HG03342 (cell line): ENCODE measurements at regions not wholly inside any gene's neighbourhood (a gene's known extent, or its start where the extent isn't known, plus 50 kb on each side); places are given as distances from the start of the nearest gene placed in this dataset.
A peak's percentile ranks its signal among the peaks of the same experiment; 100 is the strongest.

Experiments
- ATAC-seq: cut with Tn5 transposase; IDR thresholded peaks from one replicate; pipeline ENCODE4 v1.9.1; 2021; ENCODE audit warnings: mild to moderate bottlenecking, moderate library complexity; ENCODE audit not compliant: unreplicated experiment

DNA sequence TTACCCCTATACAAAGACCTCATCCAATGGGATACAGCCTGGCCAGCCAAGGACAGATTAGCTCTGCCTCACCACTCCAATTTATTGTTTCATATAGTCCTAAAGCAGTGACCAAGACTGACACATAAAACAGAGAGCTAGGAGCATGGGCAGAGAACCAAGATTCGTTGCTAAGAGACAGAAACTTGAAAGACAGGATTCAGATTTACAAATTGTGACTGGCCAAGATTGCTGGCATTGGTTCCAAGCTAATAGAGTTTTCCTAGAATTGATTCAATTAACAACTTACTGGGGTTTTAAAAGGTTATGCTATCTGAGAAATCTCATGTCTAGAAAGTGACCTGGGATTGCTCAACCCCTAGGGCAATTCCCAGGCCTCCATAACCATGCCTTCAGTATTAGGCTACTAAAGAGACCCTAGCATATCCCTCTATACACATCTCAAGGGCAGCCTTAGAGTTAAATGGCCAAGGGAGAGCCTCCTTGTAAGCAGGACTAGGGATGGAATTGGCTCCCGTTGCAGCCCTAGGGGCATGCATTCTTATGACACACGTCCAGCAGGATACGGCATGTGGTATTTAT, 75.6 kb downstream of the ICOS start:
- no peak for ATAC-seq

DNA sequence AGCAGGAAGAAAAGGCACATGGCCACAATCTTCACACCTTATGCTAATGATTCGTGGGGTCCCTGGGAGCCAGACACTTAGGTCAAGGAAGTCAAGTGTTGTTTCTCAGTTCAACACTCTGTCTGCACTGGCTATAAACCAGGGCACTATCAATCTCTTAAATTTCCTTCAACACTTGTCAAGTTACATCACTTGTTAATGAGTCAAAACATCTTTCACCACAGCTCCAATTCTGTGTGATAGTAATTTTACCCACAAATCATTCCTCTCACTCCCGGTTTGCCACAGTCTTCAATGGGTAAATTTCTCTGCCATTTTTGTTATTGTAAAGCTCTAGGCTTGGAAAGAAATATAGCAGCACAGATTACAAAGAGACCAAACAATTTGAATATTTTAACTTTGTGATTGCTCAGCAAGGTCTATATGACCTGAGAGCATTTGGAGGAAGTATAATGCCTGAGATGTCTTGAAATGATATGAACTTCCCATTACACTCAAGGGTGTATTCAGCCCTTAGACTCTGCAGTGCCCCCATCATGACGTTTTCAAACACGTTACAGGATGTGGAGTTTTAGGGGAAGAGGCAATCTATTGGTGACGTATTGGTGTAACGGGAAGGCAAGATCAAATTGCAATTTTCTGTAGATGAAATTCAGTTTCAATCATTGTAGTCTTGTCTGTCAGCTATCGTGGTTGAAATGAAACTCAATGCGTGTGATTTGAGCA, 78.7 kb downstream of the ICOS start:
- ATAC-seq, result no peak

DNA sequence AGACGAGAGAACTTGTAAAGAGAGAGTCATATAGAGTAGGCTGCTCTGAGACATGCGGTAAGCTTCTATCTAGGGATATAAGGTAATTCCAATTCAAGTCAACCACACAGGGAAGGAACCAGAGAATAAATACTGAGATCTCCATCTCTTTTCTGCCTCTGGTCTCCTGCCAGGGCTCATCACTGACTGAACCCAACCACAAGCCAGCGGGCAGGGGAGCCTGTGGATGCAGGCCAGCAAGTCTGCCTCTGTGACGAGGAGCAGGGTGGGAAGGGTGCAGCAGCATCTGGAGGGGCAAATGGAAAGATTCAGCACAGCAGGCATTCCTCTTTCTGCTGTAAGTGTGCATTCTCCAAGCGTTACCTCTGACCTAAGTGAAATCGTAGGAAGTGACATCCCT, 82.2 kb downstream of the ICOS start:
- ATAC-seq, result no peak

DNA sequence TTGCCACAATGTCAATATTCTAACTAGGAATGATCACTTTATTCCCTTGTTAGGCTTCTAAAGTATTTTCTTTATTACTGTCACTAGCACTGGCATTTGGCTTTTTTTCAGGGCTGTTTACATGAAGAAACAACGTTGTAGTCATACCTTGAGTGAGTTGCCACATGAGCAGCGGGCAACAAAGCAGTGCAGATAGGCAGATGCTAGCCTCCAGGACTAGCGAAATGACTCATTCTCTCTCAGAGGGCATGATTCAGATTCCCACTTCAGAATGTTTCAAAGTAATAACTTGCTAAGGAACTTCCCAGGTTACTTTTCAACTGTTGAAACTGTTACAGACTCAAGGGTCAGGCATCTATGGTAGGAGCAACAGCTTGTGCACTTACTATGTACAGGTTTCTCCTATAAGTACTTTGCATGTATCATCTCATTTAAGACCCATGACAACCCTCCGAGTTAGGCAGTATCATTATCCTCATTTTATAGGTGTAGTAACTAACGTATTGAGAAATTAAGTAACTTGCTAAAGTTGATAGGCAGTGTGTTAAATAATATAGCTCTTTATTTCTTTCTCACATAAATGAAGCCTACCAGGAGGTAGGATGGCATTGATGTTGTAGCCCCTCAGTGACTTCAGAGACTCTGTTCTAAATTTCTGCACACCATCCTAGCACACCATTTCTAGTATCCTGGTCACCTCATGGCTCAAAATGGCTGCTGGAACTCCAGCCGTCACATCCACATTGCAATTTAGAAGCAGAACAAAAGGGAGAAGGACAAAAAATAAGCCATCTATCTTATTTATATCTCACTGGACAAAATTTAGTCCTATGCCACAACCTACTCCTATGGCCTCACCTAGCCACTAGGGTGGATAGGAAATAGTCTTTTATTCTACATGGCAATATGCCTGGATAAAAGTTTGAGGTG, 83.3 kb downstream of the ICOS start:
- ATAC-seq, result peak; percentile 50

DNA sequence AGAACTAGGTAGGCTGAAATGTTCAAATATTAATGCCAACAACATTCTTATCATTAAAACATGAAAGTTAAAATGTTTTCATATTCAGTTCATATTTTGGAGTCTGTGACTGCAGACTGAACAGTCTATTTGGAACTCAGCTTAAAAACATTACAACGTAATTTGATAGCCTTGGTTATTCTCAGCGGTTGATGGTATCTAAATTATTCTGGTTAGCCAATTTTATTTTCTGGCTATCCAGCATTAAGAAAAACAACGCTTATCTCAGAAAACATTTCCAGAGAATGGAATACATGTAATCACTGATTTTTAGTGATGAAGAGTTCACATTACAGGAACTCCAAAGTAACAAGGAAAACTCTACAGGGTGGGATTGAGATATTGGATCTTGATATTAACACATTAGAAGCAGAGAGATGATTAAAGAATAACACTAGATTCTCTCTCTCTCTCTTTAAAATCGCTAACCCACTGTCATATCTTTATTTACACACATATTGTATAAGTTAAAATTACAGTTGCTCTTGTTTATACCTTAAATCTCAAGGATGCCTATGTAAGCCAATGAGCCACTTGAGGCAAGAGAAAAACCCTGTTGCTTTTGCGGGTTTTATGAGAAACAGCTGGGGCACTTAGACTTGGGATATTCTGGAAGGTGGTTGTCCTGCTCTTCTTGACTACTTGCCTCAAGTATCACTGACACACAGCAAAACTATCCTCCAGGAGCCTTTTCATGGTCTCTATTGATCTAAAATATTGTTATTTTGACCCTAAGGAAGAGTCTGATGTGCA, 84.9 kb downstream of the ICOS start:
- ATAC-seq, result no peak

DNA sequence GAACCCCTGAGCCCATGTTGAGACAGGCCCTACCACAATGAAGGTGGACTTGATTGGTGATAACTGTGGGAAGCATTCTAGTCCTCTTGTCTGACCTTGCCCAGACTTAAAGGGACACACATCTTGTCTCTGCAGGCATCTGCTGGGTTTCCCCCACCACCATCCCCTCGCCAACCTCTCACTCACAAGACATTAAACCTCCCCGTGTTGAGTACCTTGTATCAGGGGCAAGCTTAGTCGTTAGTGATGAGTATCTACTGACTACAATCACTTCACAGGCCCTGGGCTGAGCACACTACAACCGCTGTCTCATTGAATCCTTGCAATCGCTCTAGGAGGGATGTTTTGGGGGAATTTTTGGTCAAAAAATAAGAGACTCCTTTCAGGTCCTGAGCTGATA, 86.0 kb downstream of the ICOS start:
- no peak for ATAC-seq

DNA sequence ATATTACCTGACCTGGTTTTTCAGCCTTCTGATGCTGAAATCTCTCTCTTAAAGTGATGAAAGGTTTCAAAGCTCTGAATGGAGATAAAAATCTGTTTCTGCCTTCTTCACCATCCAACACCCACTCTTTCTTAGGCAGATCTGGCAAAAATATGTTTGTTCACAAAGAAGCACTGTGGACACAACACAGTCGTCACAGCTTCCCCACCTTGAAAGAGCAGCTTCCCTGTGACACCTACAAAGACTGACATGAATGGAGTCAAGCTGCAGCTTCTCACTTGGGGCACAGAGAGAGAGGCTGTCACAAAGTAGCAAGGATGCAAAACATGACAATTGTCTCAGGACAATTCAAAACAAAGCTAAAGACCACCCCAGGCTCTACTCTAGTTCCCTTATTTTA, 86.5 kb downstream of the ICOS start:
- no peak for ATAC-seq

DNA sequence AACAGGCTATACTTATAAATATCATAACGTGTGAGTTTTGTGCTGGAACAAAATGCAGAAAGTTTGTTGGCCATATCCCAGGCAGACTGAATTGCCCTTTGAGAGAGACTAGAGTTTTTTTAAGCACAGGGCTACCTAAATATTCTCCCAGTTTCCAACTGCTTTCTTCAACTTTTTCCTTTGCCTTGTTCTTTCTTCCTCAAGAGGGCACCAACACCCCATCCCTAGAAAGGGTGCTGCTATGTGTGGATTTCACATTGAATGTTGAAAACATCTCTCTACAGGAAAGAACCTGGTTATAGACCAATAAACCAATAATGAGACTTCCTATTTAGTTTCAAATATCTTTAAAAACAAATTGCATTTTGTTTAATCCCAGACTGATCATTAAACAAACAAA, 87.9 kb downstream of the ICOS start:
- ATAC-seq, result no peak

DNA sequence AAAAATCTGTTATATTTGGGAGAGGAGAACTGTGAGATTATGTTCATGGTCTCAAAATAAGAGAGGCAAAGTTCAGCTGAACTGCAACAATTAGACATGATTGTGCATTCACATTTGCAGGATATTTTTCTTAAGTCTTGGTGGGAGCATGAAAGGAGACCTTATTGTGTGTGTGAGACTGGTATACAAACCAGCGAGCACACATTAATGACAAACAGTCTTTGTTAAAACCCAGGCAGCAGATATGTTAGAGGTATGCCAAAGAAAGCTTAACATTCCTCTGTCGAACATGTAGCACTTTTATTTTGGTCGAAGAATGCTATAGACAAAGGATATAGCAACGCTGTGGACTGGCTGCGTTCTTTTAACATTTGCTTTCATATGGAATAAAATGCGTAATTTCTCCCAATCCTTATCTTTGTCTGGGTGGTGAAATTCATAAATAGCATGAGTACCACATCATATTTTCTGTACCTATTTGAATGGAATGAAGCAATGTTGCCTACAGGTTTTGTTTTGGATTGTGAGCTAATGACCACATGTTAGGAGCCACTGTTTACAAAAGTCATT, 88.4 kb downstream of the ICOS start:
- ATAC-seq, result no peak

DNA sequence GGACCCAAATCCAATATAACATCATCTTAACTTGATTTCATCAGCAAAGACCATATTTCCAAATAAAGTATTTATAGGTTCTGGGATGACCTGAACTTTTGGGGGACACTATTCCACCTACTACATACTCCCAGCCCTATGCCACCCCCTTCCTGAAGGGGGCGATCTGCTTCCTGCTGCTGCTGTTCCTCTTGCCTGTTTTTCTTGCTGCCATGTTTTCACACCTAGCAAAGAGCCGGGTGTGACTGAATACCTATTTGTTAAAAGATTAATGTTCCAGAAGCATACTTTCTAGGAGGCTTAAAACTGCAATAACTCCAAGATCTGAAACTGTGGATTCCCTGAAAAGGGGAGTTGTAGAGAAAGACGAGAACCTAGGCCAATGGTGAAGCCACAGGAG, 89.7 kb downstream of the ICOS start:
- ATAC-seq, result no peak

DNA sequence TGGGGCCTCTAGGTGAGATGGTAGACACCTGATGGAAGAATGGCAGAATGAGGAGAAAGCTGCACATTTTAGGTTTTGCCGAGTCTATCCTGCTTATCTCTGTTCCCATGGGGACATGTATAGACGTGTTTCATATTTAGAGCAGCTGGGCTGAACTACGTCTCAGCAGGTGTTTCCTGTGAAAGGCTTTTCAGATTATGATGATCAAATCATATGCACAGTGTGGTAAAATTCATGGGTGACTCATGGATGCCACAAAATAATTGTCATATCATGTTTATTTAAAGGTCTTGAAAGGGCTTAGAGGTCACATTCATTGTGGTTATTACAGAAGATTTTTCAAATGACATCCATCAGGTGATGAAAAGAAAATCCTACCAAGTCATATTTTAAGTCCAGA, 90.5 kb downstream of the ICOS start:
- ATAC-seq, result peak; percentile 93

DNA sequence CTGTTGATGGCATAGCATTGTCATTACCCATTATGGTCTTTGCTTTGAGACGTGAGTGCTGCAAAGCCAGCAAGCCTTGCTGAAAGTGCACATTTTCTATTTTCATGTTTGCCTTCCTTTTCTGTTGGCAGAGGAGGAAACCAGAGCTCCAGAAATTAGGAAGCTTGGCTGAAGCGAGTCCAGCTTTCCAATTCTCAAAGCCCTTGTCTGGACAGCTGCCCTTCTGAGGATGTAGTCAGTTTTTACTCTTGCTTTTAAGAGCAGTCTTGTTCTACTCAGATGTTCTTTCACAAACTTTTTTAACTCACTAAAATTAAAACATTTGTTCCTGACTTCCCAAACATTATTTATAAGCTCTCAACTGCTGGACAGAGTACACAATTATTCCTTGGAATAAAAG, 93.8 kb downstream of the ICOS start:
- ATAC-seq, result no peak

DNA sequence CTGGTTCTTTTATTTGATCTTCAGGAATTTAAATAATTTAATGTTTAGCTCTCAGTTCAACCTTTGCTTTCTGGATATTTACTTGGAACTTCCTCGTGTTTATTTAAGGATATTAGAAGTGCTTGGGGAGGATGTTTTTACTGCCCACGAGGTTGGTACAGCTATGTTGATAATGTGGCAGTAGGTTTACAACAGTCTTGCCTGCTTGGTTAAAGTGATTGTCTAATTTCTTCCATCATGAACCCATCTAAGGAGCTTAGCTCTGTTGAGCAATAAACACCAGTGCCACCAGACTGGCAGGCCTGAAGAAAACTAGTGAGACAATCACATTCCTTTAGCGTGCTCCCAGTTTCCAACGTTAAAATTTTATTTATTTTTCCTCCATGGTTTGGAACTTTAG, 94.5 kb downstream of the ICOS start:
- no peak for ATAC-seq

DNA sequence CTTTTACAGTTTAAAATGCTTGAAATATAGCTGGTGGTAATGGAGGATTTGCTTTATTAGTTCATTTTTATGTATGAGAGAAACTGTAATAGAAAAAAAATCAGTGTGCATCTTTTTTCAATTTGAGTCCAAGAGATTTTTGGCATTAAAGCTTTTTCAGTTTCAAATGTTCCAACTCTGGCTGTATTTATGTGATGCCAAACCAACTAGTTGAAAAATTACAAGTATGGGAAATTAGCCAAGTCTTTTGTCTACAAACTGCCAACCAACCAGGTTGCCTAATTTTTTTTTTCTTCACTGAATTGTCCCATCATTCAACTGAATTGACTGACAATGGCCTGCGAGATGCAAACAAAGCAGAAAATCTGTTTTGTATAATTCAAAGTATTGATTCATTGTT, 95.7 kb downstream of the ICOS start:
- no peak for ATAC-seq

DNA sequence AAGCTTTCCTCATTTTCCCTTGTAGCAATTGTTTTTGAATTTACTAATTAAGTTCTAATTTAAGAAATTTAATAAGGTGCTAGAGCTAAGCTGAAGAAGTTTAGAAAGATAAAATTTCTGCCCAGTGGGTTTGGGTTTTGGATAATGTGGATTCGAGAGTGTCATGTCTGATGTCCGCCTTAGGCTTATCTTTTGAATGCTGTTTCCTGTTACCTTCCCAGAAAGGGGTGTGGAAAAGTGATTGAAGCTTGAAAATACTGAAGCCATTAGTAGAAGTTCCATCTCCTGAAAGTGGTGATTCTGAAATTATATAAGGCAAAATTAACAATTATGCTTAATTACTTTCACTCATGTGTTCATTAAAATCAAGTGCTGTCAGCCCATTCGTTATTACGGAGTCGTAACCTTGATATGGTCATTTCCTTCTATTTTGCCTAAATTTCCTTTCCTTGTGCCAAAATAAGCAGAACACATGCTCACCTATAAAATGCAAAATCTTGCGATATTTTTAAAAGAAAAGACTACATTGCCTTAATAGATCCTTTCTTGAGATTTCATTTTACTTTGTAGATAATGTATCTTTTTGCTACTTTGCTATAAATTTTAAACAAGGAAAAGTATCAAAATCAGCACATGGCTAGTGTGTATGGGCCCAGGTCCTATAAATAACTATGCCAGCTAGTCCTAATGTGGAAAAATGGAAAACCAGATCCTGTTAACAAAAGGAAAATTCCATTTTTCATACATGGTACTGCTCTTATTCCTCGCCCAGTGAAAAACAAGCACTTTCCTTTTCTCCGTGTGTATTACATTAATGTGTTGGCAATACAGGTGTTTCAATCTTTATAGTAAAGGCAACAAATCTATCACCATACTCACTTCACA, 97.3 kb downstream of the ICOS start:
- no peak for ATAC-seq

DNA sequence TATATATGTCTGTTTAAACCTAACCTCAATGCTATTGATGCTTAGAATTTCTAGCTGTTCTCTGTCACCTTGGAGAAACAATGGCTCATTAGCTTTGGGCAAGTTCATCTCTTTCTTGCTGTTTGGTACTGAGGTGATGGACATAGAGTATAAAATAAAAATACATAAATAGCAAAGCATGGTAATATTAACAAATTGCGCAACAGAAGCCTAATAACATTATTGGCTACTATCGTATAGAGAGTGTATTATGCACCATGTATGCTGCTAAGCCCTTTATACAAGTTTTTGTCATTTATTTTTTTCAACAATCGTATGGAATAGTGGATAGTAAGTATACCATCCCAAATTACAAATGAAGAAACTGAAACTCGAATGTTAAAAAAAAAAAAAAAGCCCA, 100.1 kb downstream of the ICOS start:
- ATAC-seq, result no peak

DNA sequence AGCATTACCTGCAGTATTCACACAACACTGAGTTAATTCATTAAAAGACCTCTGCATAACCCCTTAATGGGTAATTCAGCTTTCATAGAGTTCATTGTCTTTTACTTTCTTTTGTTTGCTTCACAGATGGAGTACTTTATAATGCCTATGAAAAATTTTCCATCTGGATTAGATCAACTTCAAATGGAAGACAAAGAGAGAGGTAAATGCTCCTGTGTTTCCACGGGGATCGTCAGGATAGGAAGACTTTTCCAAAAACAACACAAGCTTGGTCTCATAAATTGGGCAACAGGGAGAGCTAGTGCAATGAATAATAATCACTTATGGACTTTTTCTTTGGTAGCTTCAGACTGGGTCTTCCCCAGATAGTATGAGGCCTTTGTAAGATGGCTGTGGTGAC, 100.7 kb downstream of the ICOS start:
- no peak for ATAC-seq

DNA sequence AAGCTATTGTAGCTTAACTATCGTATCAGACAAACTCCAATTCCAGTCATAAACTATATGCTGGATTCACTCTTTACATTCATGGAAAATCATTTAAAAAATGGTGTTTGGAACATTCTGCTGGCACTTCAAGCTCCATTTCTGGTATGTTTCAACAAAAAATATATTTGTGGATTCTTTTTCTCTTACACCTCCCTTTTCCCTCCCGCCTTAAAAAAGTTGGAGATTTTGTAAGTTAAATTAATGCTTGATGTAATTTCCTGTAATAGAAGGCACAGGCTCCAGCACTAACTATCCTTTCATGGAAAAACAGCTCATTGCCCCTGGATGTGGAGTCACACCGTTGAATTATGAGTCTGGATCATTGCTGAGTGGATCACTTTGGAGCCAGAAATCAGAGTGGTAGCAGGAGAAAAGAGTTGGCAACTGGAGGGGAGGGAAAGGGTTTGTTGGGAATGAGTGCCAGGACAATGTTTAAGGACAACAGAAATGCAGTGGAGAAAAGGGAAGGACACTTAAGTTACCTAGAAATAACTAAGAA, 102.8 kb downstream of the ICOS start:
- ATAC-seq, result no peak

DNA sequence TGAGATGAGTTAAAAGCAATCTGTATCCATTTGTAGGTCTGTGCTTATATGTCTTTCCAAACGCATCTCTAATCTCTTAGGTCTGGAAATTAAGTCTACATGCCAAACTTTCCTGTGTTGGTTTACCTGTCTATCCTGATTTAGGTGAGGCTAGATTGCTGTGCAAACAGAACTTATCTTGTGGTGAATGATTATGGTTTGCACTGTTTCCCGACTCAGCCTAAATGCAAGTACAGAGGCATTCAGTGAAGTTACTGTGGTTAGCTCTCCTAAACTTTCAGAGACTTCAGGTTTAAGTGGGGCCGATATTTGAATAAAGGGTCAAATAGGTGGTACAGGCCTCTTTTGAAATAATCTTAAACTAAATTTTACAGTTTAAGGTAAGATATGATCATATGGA, 103.5 kb downstream of the ICOS start:
- no peak for ATAC-seq

DNA sequence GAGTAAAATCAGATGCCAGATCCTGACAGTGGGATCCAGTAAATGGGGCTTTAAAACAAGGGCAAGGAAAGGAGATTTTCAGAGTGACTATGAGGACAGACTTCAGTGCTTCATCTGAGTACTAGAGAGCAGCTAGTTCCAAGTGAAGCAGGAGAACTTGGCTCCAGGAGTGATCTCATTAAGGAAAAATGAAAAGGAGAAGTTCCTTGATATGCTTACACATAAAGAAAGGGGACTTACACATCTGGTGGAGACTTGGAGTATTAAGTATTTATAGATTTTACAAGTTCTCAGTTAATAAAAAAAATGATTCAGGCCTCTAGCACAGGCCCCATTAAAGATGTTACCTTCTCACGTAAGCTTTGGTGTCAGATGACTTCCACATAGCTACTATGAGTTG, 105.8 kb downstream of the ICOS start:
- no peak for ATAC-seq
